Erythroblast (primary cell): ENCODE measurements at regions not wholly inside any gene's neighbourhood (a gene's known extent, or its start where the extent isn't known, plus 50 kb on each side); places are given as distances from the start of the nearest gene placed in this dataset.

Experiments
- GATA1 ChIP-seq: IDR thresholded peaks from 2 replicates; pipeline ENCODE4 v1.6.1; 2011; ENCODE audit warnings: low read depth, mild to moderate bottlenecking, control low read depth, low read length, moderate library complexity
- POLR2A ChIP-seq: IDR thresholded peaks from 2 replicates; pipeline ENCODE4 v1.6.1; 2011; ENCODE audit warnings: mild to moderate bottlenecking, low read length

GRCh38 chr14:89479802-89480201, 62.8 kb upstream of the FOXN3 start:
- TF ChIP-seq POLR2A, result no peak
- no peak for TF ChIP-seq GATA1
